ENCODE measurements at regions not wholly inside any gene's neighbourhood (a gene's known extent, or its start where the extent isn't known, plus 50 kb on each side); places are given as distances from the start of the nearest gene placed in this dataset.
"Not testable (repeated sequence)": the region's sequence is repeated elsewhere in the genome, so short reads cannot be mapped to it uniquely, and the experiment has no call there.

DNA sequence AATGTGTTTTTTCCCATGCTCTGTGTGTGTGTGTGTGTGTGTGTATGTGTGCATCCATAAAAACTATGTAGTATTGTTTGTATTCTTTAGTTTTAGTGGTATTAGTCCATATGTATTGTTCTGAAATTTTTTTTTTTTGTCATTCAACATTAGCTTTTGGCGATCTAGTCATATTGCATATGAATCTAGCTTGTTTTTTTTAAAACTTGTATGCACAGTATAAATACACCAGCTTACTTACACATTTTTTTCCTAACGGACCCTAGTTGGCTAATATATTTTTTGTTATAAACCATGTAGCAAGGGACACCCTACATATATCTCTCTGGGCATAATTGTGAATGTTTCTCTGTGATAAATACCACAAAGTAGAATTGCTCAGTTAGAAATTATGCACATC, 359.7 kb downstream of the SRGAP2C start:
- TF ChIP-seq, protein P1, sequence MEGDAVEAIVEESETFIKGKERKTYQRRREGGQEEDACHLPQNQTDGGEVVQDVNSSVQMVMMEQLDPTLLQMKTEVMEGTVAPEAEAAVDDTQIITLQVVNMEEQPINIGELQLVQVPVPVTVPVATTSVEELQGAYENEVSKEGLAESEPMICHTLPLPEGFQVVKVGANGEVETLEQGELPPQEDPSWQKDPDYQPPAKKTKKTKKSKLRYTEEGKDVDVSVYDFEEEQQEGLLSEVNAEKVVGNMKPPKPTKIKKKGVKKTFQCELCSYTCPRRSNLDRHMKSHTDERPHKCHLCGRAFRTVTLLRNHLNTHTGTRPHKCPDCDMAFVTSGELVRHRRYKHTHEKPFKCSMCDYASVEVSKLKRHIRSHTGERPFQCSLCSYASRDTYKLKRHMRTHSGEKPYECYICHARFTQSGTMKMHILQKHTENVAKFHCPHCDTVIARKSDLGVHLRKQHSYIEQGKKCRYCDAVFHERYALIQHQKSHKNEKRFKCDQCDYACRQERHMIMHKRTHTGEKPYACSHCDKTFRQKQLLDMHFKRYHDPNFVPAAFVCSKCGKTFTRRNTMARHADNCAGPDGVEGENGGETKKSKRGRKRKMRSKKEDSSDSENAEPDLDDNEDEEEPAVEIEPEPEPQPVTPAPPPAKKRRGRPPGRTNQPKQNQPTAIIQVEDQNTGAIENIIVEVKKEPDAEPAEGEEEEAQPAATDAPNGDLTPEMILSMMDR (IDR thresholded peaks at IDR 0.05; ENCODE audit: insufficient read depth, low read length) = no peak
- no peak for TF ChIP-seq SPI1 (IDR thresholded peaks at IDR 0.05; ENCODE audit: borderline replicate concordance, low read depth)
- no peak for TF ChIP-seq POLR2AphosphoS5 (IDR thresholded peaks at IDR 0.05; ENCODE audit: low read depth)
- TF ChIP-seq, protein P2, sequence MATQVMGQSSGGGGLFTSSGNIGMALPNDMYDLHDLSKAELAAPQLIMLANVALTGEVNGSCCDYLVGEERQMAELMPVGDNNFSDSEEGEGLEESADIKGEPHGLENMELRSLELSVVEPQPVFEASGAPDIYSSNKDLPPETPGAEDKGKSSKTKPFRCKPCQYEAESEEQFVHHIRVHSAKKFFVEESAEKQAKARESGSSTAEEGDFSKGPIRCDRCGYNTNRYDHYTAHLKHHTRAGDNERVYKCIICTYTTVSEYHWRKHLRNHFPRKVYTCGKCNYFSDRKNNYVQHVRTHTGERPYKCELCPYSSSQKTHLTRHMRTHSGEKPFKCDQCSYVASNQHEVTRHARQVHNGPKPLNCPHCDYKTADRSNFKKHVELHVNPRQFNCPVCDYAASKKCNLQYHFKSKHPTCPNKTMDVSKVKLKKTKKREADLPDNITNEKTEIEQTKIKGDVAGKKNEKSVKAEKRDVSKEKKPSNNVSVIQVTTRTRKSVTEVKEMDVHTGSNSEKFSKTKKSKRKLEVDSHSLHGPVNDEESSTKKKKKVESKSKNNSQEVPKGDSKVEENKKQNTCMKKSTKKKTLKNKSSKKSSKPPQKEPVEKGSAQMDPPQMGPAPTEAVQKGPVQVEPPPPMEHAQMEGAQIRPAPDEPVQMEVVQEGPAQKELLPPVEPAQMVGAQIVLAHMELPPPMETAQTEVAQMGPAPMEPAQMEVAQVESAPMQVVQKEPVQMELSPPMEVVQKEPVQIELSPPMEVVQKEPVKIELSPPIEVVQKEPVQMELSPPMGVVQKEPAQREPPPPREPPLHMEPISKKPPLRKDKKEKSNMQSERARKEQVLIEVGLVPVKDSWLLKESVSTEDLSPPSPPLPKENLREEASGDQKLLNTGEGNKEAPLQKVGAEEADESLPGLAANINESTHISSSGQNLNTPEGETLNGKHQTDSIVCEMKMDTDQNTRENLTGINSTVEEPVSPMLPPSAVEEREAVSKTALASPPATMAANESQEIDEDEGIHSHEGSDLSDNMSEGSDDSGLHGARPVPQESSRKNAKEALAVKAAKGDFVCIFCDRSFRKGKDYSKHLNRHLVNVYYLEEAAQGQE (IDR thresholded peaks at IDR 0.05; ENCODE audit: insufficient replicate concordance, low read depth) = no peak
- TF ChIP-seq GABPA (IDR thresholded peaks at IDR 0.05; ENCODE audit: low read depth) = no peak
- no peak for DNase-seq (ENCODE audit: low read depth in 1 of 2, low spot score in 1 of 2)
- no peak overlapping the region for H3K27ac ChIP-seq (replicated peaks)
- no peak overlapping the region for H3K4me3 ChIP-seq (replicated peaks; ENCODE audit: insufficient read depth, low read length)
- no peaks in the 10 kb centered on the region for H3K27me3 ChIP-seq (ENCODE audit: insufficient read depth, poor library complexity, severe bottlenecking)

DNA sequence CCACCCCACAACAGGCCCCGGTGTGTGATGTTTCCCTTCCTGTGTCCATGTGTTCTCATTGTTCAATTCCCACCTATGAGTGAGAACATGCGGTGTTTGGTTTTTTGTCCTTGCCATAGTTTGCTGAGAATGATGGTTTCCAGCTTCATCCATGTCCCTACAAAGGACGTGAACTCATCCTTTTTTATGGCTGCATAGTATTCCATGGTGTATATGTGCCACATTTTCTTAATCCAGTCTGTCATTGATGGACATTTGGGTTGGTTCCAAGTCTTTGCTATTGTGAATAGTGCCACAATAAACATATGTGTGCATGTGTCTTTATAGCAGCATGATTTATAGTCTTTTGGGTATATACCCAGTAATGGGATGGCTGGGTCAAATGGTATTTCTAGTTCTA, 361.1 kb downstream of the SRGAP2C start:
- H3K27me3 ChIP-seq (ENCODE audit: insufficient read depth, poor library complexity, severe bottlenecking); H3K4me3 ChIP-seq (replicated peaks; ENCODE audit: insufficient read depth, low read length); DNase-seq (ENCODE audit: low read depth in 1 of 2, low spot score in 1 of 2); H3K27ac ChIP-seq (replicated peaks): not testable (repeated sequence)

DNA sequence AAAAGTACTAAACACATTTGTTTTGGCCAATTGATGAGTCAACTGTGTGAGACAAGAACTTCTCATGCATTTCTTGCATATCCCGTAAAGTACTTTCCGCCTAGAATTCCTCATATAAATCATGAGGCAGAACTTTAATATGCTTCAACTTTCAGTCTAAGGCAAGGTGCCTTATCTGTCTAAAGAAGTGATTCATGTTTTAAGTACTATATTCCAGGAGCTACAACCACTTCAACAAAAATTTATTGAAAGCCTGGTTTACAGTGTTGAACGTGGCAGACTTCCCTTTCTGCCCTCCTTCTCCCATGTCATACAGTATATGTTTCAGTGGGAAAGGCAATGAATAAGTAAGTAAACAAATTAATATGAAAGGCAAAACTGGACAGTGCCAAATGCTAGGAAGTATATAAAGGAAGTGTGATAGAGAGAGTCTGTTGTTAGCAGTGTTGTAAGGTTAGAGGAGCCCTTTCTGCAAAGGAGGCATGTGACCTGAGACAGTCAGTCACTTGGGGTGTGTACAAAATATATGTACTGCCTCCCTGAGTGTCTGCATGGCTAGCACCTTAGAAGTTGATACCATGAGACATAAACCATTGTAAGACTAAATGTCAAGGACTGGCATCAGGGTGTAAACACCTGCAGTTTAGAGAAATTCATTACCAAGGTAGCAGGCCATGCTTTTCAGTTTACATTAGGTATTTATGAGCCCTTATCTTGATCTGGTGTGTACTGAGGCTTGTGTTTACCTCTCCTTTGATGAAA, 362.2 kb downstream of the SRGAP2C start:
- Histone ChIP-seq H3K27me3 (ENCODE audit: insufficient read depth, poor library complexity, severe bottlenecking) (no peaks in the 10 kb centered on the region), H3K27ac (replicated peaks) (no peak overlapping the region), H3K4me3 (replicated peaks; ENCODE audit: insufficient read depth, low read length) (no peak overlapping the region)
- TF ChIP-seq GABPA (IDR thresholded peaks at IDR 0.05; ENCODE audit: low read depth) = no peak
- TF ChIP-seq, protein P1 (IDR thresholded peaks at IDR 0.05; ENCODE audit: insufficient read depth, low read length) = no peak
- no peak for TF ChIP-seq SPI1 (IDR thresholded peaks at IDR 0.05; ENCODE audit: borderline replicate concordance, low read depth)
- TF ChIP-seq, protein P2 (IDR thresholded peaks at IDR 0.05; ENCODE audit: insufficient replicate concordance, low read depth) = no peak
- TF ChIP-seq POLR2AphosphoS5 (IDR thresholded peaks at IDR 0.05; ENCODE audit: low read depth) = no peak
- no peak for DNase-seq (ENCODE audit: low read depth in 1 of 2, low spot score in 1 of 2)

DNA sequence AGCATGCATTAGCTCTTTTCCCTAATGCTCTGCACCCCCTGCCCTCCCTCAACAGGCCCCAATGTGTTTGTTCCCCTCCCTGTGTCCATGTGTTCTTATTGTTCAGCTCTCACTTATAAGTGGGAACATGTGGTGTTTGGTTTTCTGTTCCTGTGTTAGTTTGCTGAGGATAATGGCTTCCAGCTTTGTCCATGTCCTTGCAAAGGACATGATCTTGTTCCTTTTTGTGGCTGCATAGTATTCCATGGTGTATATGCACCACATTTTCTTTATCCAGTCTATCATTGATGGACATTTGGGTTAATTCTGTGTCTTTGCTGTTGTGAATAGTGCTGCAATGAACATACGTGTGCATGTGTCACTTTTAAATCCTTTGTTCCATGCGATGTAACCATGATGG, 363.0 kb downstream of the SRGAP2C start:
- not testable (repeated sequence) for DNase-seq (ENCODE audit: low read depth in 1 of 2, low spot score in 1 of 2); H3K27me3 ChIP-seq (ENCODE audit: insufficient read depth, poor library complexity, severe bottlenecking); H3K27ac ChIP-seq (replicated peaks); H3K4me3 ChIP-seq (replicated peaks; ENCODE audit: insufficient read depth, low read length)

DNA sequence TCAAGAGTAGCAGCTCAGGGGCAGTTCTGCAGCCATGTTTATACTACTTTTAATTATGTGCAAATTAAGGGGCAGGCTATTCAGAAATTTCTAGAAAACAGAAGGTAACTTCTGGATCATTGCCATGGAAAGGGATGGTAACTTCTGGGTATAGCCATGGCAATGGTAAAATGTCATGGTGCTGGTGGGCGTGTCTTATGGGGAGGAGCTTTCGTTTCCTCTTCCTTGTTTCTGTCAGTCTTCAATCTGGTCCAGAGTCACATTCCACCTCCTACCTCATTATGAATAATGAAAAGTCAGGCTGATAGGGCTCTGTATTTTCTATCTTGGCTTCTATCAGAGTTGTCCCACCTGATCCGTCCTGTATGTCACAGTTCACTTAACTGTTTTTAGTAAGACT, 366.0 kb downstream of the SRGAP2C start:
- not testable (repeated sequence) for H3K27me3 ChIP-seq (ENCODE audit: insufficient read depth, poor library complexity, severe bottlenecking); DNase-seq (ENCODE audit: low read depth in 1 of 2, low spot score in 1 of 2); H3K27ac ChIP-seq (replicated peaks); H3K4me3 ChIP-seq (replicated peaks; ENCODE audit: insufficient read depth, low read length)

DNA sequence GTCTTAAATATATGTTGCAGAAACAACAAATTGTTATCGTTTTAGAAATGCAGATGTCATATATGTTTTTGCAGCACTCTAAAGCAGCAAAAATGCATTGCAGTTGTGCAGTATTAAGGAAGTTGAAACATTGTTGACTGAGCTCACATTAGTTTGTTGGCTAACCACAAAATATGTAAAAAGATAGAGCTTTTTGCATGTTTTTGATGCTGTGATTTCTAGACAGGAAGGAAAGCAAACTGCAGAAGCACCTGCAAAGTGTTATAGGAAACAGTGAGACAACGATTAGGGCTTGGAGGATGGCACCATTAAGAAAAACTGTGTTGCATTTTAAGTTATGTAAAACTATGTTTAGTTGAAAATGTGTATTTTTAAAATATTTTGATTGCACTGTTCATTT, 366.7 kb downstream of the SRGAP2C start:
- H3K27me3 ChIP-seq (ENCODE audit: insufficient read depth, poor library complexity, severe bottlenecking); H3K27ac ChIP-seq (replicated peaks); DNase-seq (ENCODE audit: low read depth in 1 of 2, low spot score in 1 of 2); H3K4me3 ChIP-seq (replicated peaks; ENCODE audit: insufficient read depth, low read length): not testable (repeated sequence)

DNA sequence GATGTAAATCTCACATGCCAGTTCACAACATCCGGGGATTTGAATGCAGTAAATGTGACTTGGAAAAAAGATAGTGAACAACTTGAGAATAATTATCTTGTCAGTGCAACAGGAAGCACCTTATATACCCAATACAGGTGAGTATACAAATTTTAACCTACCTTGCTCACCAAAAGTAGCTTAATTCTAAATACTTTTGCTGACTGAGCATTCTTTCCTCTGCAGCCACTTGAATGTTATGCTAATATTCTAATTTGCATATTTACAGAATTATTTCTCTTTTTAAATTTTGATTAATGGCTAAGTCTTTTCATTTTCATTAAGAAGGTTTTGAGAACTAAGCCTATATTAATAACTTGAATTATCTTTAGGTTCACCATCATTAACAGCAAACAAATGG, 371.8 kb downstream of the SRGAP2C start:
- DNase-seq (ENCODE audit: low read depth in 1 of 2, low spot score in 1 of 2); H3K4me3 ChIP-seq (replicated peaks; ENCODE audit: insufficient read depth, low read length); H3K27me3 ChIP-seq (ENCODE audit: insufficient read depth, poor library complexity, severe bottlenecking); H3K27ac ChIP-seq (replicated peaks): not testable (repeated sequence)

DNA sequence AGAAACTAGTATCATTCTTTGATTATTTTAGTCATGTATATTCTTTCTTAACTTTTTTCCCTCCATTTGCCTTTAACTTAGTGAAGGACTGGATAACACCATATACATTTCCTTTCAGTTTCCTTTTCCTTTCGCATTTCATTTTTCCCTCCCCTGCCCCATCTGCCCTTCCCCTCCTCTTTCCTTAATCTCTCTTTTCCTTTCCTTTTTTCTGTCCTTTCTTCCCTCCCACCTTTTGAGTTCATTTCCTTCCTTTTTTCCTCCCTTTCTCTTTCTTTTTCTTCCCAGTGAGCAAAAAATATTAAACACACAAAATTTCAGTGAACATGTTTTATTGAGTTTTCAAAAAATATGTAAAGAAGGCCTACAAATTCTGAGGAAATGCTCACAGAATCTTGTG, 373.3 kb downstream of the SRGAP2C start:
- not testable (repeated sequence) for H3K27me3 ChIP-seq (ENCODE audit: insufficient read depth, poor library complexity, severe bottlenecking); H3K4me3 ChIP-seq (replicated peaks; ENCODE audit: insufficient read depth, low read length); H3K27ac ChIP-seq (replicated peaks); DNase-seq (ENCODE audit: low read depth in 1 of 2, low spot score in 1 of 2)
